Tibial artery (tissue), 4 donors: ENCODE measurements at regions not wholly inside any gene's neighbourhood (a gene's known extent, or its start where the extent isn't known, plus 50 kb on each side); places are given as distances from the start of the nearest gene placed in this dataset.
"Not testable (repeated sequence)": the region's sequence is repeated elsewhere in the genome, so short reads cannot be mapped to it uniquely, and the experiment has no call there.

Experiments used
- DNase-seq, 2 donors: peaks; one replicate each; pipeline ENCODE4 v3.0.0-alpha.2; 2019
- H3K27ac ChIP-seq, 2 donors: fragments of 200-600 bp; sonication (generic) in 1 of 2; 1 replicate in 1 of 2; 2 replicates in 1 of 2; pipeline ENCODE4 v1.5.1; 2018 to 2019; ENCODE audit warnings: mild to moderate bottlenecking in 1 of 2
- H3K27me3 ChIP-seq, 2 donors: fragments of 200-600 bp; sonication (generic) in 1 of 2; one replicate each; pipeline versions ENCODE4 v1.5.1 to v1.6.0; 2016 to 2019
- H3K36me3 ChIP-seq, 3 donors: fragments of 200-600 bp; sonication (generic) in 2 of 3; one replicate each; pipeline ENCODE4 v1.5.1; 2016 to 2019; ENCODE audit warnings: mild to moderate bottlenecking in 2 of 3
- H3K4me1 ChIP-seq, 4 donors: fragments of 200-600 bp; sonication (generic) in 2 of 4; 1 replicate in 3 of 4; 2 replicates in 1 of 4; pipeline ENCODE4 v1.5.1; 2016 to 2019
- H3K4me3 ChIP-seq, 2 donors: fragments of 200-600 bp; sonication (generic) in 1 of 2; 1 replicate in 1 of 2; 2 replicates in 1 of 2; pipeline ENCODE4 v1.5.1; 2018 to 2019; ENCODE audit warnings: mild to moderate bottlenecking in 2 of 2
- H3K9me3 ChIP-seq, 3 donors: fragments of 200-600 bp; sonication (generic) in 1 of 3; one replicate each; pipeline ENCODE4 v1.5.1; 2016 to 2019
- intact Hi-C: fragments of 100-400 bp; cut with DNase I; formaldehyde crosslinking; loops from one replicate; pipeline ENCODE4 v1.15.0; 2023; ENCODE audit warnings: low total_unique reads
- TF ChIP-seq, protein P1 (sequence below), 2 experiments: fragments of 200-600 bp in 1 of 2; fragments of 450-650 bp in 1 of 2; IDR thresholded peaks; one replicate each; pipeline ENCODE4 v1.5.1; 2017 to 2019; ENCODE audit warnings: antibody characterized with exemption in 2 of 2, mild to moderate bottlenecking in 1 of 2, moderate library complexity in 1 of 2

DNA sequence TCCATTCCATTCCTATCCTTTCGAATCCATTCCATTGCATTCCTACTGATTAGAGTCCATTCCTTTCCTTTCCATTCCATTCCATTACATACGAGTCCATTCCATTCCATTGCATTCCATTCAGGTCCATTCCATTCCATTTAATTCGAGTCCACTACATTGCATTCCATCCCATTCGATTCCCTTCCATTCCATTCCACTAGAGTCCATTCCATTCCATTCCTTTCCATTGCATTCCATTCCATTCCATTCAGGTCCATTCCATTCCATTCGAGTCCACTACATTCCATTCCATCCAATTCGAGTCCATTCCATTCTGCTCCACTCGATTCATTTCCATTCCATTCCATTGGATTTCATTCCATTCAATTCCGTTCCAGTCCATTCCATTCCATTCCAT, 1133.6 kb downstream of the RPIA start:
- H3K36me3 ChIP-seq: no peaks in the 10 kb centered on the region
- H3K9me3 ChIP-seq: peaks cover 12 to 59% (median 50%) of the 10 kb centered on the region in 3 donors
- intact Hi-C loops: loop anchor here (10.0 kb wide), 1 partner anchor 370 kb away; no protein-coding TSS in a partner anchor
- H3K4me3 ChIP-seq: no peak overlapping the region
- DNase-seq: no peak
- no peaks in the 10 kb centered on the region for H3K4me1 ChIP-seq
- H3K27me3 ChIP-seq: no peaks in the 10 kb centered on the region
- TF ChIP-seq, protein P1, sequence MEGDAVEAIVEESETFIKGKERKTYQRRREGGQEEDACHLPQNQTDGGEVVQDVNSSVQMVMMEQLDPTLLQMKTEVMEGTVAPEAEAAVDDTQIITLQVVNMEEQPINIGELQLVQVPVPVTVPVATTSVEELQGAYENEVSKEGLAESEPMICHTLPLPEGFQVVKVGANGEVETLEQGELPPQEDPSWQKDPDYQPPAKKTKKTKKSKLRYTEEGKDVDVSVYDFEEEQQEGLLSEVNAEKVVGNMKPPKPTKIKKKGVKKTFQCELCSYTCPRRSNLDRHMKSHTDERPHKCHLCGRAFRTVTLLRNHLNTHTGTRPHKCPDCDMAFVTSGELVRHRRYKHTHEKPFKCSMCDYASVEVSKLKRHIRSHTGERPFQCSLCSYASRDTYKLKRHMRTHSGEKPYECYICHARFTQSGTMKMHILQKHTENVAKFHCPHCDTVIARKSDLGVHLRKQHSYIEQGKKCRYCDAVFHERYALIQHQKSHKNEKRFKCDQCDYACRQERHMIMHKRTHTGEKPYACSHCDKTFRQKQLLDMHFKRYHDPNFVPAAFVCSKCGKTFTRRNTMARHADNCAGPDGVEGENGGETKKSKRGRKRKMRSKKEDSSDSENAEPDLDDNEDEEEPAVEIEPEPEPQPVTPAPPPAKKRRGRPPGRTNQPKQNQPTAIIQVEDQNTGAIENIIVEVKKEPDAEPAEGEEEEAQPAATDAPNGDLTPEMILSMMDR (IDR thresholded peaks at IDR 0.05): no peak
- no peak overlapping the region for H3K27ac ChIP-seq

DNA sequence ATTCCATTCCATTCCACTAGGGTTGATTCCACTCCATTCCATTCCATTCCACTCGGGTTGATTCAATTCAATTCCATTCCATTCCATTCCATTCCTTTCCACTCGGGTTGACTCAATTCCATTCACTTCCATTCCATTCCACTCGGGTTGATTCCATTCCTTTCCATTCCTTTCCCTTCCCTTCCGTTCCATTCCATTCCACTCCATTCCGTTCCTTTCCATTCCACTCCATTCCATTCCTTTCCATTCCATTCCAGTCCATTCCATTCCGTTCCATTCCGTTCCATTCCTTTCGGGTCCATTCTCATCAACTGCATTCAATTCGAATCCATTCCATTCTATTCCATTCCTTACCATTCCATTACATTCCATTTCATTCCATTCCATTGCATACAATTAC, 1135.3 kb downstream of the RPIA start:
- intact Hi-C loops: loop anchor here (10.0 kb wide), 1 partner anchor 368 kb away; no protein-coding TSS in a partner anchor
- H3K9me3 ChIP-seq: peaks cover 16 to 59% (median 38%) of the 10 kb centered on the region in 3 donors
- H3K4me3 ChIP-seq, H3K27ac ChIP-seq, H3K27me3 ChIP-seq, H3K4me1 ChIP-seq, H3K36me3 ChIP-seq, DNase-seq: not testable (repeated sequence)

DNA sequence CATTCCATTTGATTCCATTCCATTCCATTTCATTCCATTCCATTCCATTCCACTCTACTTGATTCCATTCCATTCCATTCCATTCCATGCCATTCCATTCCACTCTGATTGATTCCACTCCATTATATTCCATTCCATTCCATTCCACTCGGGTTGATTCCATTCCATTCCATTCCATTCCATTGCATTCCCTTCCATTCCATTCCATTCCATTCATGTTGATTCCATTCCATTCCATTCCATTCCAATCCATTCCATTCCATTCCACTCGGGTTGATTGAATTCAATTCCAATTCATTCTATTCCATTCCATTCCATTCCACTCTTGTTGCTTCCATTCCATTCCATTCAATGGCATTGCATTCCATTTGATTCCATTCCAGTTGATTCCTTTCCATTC, 1136.4 kb downstream of the RPIA start:
- not testable (repeated sequence) for H3K27ac ChIP-seq, H3K27me3 ChIP-seq, DNase-seq, H3K36me3 ChIP-seq, H3K4me3 ChIP-seq, H3K4me1 ChIP-seq
- H3K9me3 ChIP-seq: peaks cover 12 to 57% (median 30%) of the 10 kb centered on the region in 3 donors
- intact Hi-C loops: loop anchor here (10.0 kb wide), 1 partner anchor 367 kb away; no protein-coding TSS in a partner anchor

DNA sequence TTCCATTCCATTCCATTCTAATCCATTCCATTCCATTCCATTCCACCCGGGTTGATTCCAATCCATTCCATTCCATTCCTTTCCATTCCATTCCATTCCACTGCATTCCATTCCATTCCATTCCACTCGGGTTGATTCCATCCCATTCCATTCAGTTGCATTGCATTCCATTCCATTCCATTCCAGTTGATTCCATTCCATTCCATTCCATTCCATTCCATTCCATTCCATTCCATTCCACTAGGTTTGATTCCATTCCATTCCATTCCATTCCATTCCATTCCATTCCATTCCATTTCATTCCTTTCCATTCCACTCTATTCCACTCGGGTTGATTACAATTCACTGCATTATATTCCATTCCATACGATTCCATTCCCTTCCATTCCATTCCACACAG, 1136.9 kb downstream of the RPIA start:
- not testable (repeated sequence) for H3K27me3 ChIP-seq, H3K27ac ChIP-seq, H3K36me3 ChIP-seq, DNase-seq, H3K4me3 ChIP-seq, H3K4me1 ChIP-seq
- peaks cover 10 to 51% (median 29%) of the 10 kb centered on the region in 3 donors for H3K9me3 ChIP-seq
- intact Hi-C loops: loop anchor here (10.0 kb wide), 1 partner anchor 366 kb away; no protein-coding TSS in a partner anchor

DNA sequence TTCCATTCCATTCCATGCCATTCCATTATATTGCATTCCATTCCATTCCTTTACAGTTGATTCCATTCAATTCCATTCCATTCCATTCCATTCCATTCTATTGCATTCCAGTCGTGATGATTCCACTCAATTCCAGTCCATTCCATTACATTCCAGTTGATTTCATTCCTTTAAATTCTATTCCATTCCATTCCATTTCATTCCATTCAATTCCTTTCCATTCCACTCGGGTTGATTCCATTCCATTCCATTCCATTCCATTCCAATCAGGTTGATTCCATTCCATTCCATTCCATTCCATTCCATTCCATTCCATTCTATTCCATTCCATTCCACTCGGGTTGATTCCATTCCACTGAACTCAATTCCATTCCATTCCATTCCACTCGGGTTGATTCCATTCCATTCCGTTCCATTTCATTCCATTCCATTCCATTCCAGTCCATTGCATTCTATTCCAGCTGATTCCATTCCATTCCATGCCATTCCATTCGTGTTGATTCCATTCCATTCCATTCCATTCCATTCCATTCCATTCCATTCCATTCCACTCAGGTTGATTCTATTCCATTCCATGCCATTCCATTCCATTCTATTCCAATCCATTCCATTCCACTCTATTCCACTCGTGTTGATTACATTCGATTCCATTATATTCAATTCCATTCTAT, 1137.6 kb downstream of the RPIA start:
- H3K9me3 ChIP-seq: peaks cover 10 to 49% (median 23%) of the 10 kb centered on the region in 3 donors
- H3K4me1 ChIP-seq, H3K4me3 ChIP-seq, H3K27ac ChIP-seq, DNase-seq, H3K36me3 ChIP-seq, H3K27me3 ChIP-seq: not testable (repeated sequence)
- intact Hi-C loops: loop anchor here (10.0 kb wide), 1 partner anchor 366 kb away; no protein-coding TSS in a partner anchor

DNA sequence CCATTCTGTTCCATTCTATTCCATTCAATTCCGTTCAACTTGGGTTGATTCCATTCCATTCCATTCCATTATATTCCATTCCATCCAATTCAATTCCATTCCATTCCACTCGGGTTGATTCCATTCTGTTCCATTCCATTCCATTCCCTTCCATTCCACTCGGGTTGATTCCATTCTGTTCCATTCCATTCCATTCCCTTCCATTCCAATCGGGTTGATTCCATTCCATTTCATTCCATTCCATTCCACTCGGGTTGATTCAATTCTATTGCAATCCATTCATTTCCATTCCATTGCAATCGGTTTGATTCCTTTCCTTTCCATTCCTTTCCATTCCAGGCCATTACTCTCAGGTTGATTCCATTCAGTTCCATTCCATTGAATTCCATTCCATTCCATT, 1138.4 kb downstream of the RPIA start:
- peaks cover 10 to 50% (median 15%) of the 10 kb centered on the region in 3 donors for H3K9me3 ChIP-seq
- no peak overlapping the region for H3K27ac ChIP-seq
- H3K4me3 ChIP-seq: no peak overlapping the region
- no peak for DNase-seq
- intact Hi-C loops: loop anchor here (10.0 kb wide), 1 partner anchor 365 kb away; no protein-coding TSS in a partner anchor
- no peaks in the 10 kb centered on the region for H3K36me3 ChIP-seq
- no peaks in the 10 kb centered on the region for H3K27me3 ChIP-seq
- TF ChIP-seq, protein P1 (IDR thresholded peaks at IDR 0.05): no peak
- H3K4me1 ChIP-seq: no peaks in the 10 kb centered on the region

DNA sequence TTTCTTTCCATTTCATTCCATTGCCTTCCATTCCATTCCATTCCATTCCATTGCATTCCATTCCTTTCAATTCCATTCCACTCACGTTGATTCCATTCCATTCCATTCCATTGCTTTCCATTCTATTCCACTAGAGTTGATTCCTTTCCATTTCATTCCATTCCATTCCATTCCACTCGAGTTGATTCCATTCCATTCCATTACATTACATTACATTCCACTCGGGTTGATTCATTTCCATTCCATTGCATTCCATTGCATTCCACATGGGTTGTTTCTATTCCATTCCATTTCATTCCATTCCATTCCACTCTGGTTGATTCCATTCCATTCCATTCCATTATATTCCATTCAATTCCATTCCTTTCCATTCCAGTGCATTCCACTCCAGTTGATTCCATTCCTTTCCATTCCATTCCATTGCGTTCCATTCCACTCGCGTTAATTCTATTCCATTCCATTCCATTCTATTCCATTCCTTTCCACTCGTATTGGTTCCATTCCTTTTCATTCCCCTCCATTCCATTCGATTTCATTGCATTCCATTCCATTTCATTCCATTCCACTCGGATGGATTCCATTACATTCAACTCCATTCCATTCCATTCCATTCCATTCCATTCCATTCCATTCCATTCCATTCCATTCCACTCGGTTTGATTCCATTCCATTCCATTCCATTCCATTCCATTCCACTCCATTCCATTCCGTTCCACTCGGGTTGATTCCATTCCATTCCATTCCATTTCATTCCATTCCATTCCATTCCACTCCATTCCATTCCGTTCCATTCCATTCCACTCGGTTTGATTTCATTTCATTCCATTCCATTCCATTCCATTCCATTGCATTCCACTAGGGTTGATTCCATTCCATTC, 1139.1 kb downstream of the RPIA start:
- H3K27me3 ChIP-seq, H3K4me3 ChIP-seq, H3K4me1 ChIP-seq, DNase-seq, intact Hi-C loops, H3K27ac ChIP-seq, H3K36me3 ChIP-seq: not testable (repeated sequence)
- peaks cover 8 to 48% (median 10%) of the 10 kb centered on the region in 3 donors for H3K9me3 ChIP-seq
